ENCODE measurements at regions not wholly inside any gene's neighbourhood (a gene's known extent, or its start where the extent isn't known, plus 50 kb on each side); places are given as distances from the start of the nearest gene placed in this dataset.

DNA sequence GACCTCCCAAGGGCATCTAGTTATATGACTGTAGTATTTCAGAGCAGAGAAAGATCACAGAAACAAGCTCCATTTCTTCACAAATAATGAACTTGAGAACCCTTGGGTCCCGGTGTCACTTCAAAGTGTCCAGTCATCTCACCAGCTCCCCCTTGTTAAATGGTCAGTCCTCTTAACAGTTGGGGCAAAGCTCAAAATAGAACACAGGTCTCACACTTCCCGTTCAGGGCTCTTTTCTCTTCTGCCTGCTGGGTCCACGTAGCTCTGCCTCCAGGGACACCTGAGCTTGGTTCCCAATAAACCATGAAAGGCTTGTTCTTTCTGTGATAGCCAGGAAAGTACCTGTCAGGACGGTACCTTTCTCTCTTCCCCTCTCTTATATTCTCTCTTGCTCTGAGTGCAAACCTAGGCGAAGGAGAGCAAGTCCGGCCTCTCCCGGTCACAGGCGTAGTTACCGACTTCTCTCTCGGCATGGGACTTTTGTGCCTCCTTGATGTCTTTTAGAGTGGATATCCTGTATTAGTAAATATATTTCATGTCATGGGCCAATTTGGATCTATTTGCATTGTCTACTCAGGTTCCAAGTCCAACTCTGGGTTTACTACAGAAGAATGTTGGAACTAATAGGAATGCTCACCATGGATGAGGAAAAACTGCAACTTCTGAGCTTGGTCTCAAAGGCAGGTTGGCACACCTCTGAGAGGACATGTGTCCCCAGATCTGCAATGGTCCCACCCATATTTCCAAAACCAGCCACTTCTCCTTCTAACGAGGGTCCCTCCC, 118.8 kb upstream of the PARP11 start:
- DNase-seq (ENCODE audit: low read depth) = no peak

- no peak for DNase-seq (ENCODE audit: low read depth)
Measured at GRCh38 chr12:3990501-3991280, 117.5 kb upstream of the PARP11 start.

DNA sequence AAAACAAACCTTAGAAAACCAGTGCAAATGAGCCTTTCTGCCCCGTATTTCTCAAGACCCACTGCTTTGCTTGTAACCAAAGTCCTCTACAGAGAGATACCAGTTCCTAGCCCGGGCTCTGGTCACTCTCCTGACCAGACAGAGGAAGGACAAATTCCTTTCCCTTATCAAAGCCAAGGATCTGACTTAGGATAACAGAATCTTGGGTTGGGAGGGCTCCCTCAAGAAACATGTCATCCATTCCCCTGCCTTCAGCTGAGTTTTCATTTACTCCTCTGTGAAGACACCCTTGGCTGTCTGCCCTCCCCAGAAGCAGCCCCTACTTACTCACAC, 116.0 kb upstream of the PARP11 start:
- DNase-seq (ENCODE audit: low read depth) = no peak

- no peak for DNase-seq (ENCODE audit: low read depth)
Measured at GRCh38 chr12:3988519-3989217, 115.5 kb upstream of the PARP11 start.

DNA sequence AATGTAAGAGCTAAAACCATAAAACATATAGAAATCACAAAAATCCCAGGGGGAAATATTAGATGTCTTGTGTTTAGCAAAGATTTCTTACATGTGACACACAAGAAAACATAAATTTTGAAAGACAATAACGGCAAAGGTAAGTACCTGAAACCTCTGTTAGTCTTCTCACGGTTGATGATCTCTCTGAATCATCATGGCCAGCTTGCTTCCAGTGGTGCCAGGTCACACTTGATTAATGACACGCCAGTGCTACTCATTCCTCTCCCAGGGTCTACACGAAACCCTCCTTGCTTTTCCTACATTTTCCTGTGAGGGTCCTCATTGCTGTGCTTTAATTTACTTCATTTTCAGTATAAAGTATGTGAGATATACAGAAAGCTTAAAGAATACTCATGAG, 114.4 kb upstream of the PARP11 start:
- DNase-seq (ENCODE audit: low read depth) = no peak

GRCh38 chr12:3980504-3981272, 107.5 kb upstream of the PARP11 start:
- no peak for DNase-seq (ENCODE audit: low read depth)

- DNase-seq (ENCODE audit: low read depth) = no peak
Measured at GRCh38 chr12:3977621-3978020, 104.4 kb upstream of the PARP11 start.

- no peak for DNase-seq (ENCODE audit: low read depth)
Measured at GRCh38 chr12:3976351-3976938, 103.2 kb upstream of the PARP11 start.

DNA sequence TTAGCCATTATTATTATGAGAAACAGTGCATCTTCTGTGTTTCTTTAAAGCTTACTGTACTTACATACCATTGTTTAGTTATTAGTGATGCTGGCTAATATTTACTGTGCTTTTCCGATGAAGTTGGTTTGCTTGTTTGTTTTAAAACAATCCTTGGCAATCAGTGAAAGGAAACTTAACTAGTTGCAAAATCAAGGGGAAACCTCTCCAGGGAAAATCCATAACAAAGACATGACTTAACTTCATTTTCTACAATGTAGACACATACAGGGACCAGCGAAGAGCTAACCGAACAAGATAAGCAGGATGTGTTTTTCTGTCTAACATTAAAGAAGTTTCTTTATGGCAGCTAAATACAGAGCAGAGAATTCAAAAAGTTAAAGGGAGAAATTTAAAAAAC, 102.5 kb upstream of the PARP11 start:
- DNase-seq (ENCODE audit: low read depth) = no peak

GRCh38 chr12:3974883-3975282, 101.7 kb upstream of the PARP11 start:
- no peak for DNase-seq (ENCODE audit: low read depth)

- DNase-seq (ENCODE audit: low read depth) = no peak
Measured at GRCh38 chr12:3973973-3974644, 100.9 kb upstream of the PARP11 start.

- DNase-seq (ENCODE audit: low read depth) = no peak
Measured at GRCh38 chr12:3973269-3973884, 100.2 kb upstream of the PARP11 start.

DNA sequence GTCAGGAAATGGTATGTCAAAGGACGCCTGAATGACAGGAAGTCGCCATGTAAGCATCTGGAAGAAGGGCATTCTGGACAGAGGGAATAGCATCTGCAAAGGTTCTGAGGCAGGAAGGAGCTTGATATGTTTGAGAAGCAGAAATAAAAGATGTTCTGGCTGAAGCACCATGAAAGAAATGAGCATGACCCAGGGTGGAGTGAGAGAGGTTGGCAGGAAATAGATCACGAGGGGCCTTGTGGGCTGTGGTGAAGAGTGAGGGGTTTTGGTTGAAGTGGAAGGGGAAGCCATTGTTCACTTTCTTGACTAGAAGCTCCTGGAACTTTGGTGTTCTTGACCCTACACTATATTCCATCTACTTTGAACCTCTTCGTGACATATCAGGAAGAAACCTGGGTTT, 99.4 kb upstream of the PARP11 start:
- DNase-seq (ENCODE audit: low read depth) = no peak

GRCh38 chr12:3968523-3968922, 95.3 kb upstream of the PARP11 start:
- DNase-seq (ENCODE audit: low read depth) = no peak

DNA sequence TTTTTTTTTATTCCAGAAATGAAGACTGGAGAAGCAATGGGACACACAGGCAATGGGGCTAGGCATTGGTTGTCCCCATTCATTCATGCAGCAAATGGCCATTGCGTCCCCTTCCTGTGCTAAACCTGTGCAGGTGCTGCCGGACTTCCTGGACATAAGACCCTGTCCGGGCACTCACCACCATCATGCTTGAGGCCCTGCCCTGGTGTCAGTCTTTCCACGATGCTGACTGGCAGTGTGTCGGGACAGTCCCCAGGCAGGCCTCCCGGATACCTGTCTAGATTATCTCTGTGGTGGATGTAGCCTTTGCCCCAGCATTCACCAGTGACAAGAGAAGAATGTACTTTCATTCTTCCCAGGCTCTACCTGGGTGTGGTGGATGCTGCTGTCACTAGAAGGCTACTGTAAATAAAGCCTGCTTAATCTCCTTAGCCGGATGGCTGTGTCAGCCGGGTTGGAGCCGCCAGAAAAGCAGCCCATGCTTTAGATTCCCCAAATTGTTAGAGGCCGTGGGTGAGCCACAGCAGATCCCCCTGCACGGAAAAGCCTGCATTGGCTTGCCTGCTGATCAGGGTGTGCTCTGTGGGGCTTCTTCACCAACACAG, 94.5 kb upstream of the PARP11 start:
- DNase-seq (ENCODE audit: low read depth) = no peak

- no peak for DNase-seq (ENCODE audit: low read depth)
Measured at GRCh38 chr12:3966376-3966775, 93.2 kb upstream of the PARP11 start.

DNA sequence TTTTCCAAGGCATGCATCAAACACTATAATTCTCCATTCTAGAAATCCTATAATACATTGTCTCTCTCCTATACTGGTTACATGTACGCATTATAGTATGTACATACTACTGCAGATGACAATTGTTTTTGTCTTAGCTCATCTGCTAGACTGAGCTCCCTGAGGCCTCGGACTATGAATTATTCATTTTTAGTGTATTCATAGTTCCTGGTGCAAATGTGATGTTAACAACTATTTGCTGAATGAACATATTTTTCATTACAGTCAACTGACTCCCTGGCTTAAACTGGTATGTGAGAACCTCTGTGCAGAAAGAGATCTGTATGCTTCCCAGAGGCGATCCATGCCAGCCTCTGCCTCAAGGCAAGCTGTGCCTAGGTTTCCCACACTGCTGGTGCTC, 91.8 kb upstream of the PARP11 start:
- no peak for DNase-seq (ENCODE audit: low read depth)

DNA sequence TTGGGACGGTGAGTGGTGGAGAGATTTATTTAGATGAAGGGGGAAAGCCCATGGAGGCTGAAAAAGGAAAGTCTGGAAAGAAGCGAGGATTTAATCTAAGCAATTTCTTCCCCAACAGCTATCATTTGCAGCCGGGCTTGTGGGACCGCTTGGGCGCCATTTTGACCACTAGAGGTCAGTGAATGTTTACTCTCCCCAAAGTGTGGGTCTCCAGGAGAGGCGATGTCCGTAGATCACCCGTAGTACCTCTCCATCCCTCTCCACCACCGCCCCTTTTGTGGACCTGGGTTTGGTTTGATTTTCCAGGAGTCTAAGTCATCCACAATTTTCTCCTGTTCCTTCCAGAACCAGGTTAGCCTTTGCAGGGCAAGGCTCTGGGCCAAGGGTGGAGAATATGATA, 91.2 kb upstream of the PARP11 start:
- no peak for DNase-seq (ENCODE audit: low read depth)

DNA sequence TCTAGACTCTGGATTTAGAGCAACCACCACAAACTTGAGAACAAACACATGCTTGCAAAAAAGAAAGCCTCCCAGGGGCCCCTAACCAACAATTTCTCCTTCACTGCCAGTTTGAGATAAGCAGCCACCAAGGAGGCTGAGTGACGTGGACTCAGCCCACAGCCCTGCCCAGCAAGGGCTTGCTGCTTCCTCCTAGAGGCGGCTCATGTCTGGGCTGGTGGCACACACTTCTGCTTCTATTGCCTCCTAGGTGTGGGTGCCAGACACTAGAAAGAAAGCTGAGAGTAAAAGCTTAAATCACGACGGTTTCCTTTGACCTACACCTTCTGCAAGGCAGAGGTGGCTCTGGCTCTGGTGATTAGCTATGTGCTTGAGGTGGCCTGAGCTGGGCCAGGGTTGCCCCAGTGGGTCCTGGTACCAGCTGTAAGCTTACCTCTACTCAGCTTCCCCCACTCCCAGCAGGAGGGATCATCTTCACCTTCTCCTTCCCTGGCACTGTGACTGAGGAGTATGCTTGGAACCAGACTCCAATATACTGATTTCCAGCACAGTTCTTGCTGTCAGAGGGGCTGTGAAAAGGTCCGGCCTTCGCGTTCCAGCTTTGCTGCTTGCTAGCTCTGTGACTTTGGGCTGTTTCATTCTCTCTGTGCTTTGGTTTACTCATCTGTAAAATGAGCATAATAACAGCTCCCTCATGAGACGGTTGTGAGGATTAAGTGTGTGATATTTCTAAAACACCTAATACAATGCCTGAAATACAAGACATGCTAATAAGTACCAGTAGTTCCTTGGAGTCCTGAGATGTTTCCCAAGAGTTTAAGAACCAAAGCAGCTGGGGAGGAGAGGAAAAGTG, 89.7 kb upstream of the PARP11 start:
- no peak for DNase-seq (ENCODE audit: low read depth)

DNA sequence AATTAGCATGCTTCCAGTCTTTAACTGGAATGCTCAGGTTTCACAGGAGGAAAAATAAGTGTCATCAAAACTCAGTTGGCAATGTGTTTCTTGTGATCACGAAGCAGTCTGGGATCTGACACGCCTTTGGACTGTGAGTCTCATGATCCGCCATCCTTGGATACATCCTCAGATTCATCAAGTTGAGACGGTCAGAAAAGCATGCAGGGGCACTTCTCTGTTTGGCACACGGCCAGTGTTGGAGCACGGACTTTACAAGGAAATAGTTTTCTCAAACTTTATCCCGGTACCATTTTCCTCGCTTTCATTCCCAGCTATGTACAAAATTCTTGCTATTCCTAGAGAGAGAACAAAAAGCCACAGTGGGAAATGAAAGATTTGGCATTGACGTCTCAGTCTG, 88.4 kb upstream of the PARP11 start:
- DNase-seq (ENCODE audit: low read depth) = no peak

All from fibroblast of gingiva (primary cell).